Activated CD8-positive, alpha-beta T cell treated with anti-CD3 and anti-CD28 coated beads for 36 hours (primary cell): ENCODE measurements at regions not wholly inside any gene's neighbourhood (a gene's known extent, or its start where the extent isn't known, plus 50 kb on each side); places are given as distances from the start of the nearest gene placed in this dataset.

ENCODE experiments used
- ATAC-seq: fragments of 200-7000 bp; cut with Tn5 transposase; one replicate; pipeline ENCODE4 v1.10.0; 2021; ENCODE audit warnings: mild to moderate bottlenecking, moderate library complexity
- CTCF ChIA-PET: fragments of 350-600 bp; sonication (Branson Sonifier 250); formaldehyde crosslinking; loops from one replicate; lab custom pipeline; 2021; ENCODE audit warnings: antibody characterized with exemption; lab: Charles Lee
- POLR2A ChIA-PET: fragments of 350-600 bp; sonication (Branson Sonifier 250); formaldehyde crosslinking; loops from one replicate; lab custom pipeline; 2021; ENCODE audit warnings: antibody characterized with exemption; lab: Charles Lee
- DNase-seq: peaks from one replicate; pipeline ENCODE4 v3.0.0-alpha.2; 2020
- H3K27ac Mint-ChIP-seq: one replicate; pipeline ENCODE4 v1.8.0; 2021; ENCODE audit warnings: mild to moderate bottlenecking, mixed read lengths
- H3K27me3 Mint-ChIP-seq: one replicate; pipeline ENCODE4 v1.8.0; 2021; ENCODE audit warnings: mixed read lengths
- H3K36me3 Mint-ChIP-seq: one replicate; pipeline ENCODE4 v1.8.0; 2021; ENCODE audit warnings: low read depth, mixed read lengths
- H3K4me1 Mint-ChIP-seq: one replicate; pipeline ENCODE4 v1.8.0; 2021; ENCODE audit warnings: low read depth, mixed read lengths
- H3K4me3 Mint-ChIP-seq: one replicate; pipeline ENCODE4 v1.8.0; 2021; ENCODE audit warnings: mild to moderate bottlenecking, moderate library complexity, mixed read lengths
- H3K9me3 Mint-ChIP-seq: one replicate; pipeline ENCODE4 v1.8.0; 2021; ENCODE audit warnings: mixed read lengths
- CTCF ChIP-seq: fragments of 200-600 bp; IDR thresholded peaks from one replicate; pipeline ENCODE4 v1.8.0; 2022; ENCODE audit warnings: antibody characterized with exemption, mild to moderate bottlenecking
- intact Hi-C: fragments of 100-400 bp; cut with micrococcal nuclease; formaldehyde crosslinking; loops from one replicate; pipeline ENCODE4 v1.10.0; 2022

- POLR2A ChIA-PET: no interaction called here
These were observed 237.1 kb upstream of the PROK2 start for GRCh38 chr3:72022027-72022426.

GRCh38 chr3:72021531-72021930 lies 236.6 kb upstream of the PROK2 start:
- POLR2A ChIA-PET: no interaction called here

More at GRCh38 chr3:72022027-72022426, 237.1 kb upstream of the PROK2 start:
- Mint-ChIP-seq H3K9me3 (peaks cover 7% of the 10 kb centered on the region), H3K36me3 (peaks cover 4% of the 10 kb centered on the region), H3K27me3 (no peaks in the 10 kb centered on the region), H3K27ac (no peak overlapping the region), H3K4me3 (no peak overlapping the region), H3K4me1 (peaks cover 8% of the 10 kb centered on the region)
- DNase-seq (no peak), ATAC-seq (no peak)
- intact Hi-C loops: no loop called here
- no peak for TF ChIP-seq CTCF
- CTCF ChIA-PET: no interaction called here

GRCh38 chr3:72018343-72018984 lies 233.5 kb upstream of the PROK2 start:
- CTCF ChIA-PET: interaction anchor here (1.1 to 1.2 kb wide), 2 partner anchors 11 to 143 kb away, joined by 4 to 6 read pairs; no protein-coding TSS in a partner anchor
- H3K4me3 Mint-ChIP-seq: no peak overlapping the region
- H3K9me3 Mint-ChIP-seq: no peaks in the 10 kb centered on the region
- TF ChIP-seq CTCF: no peak
- intact Hi-C loops: no loop called here
- ATAC-seq: no peak
- peaks cover 2% of the 10 kb centered on the region for H3K27me3 Mint-ChIP-seq
- peaks cover 13% of the 10 kb centered on the region for H3K4me1 Mint-ChIP-seq
- POLR2A ChIA-PET: no interaction called here
- no peak for DNase-seq
- H3K36me3 Mint-ChIP-seq: no peaks in the 10 kb centered on the region
- no peak overlapping the region for H3K27ac Mint-ChIP-seq

More at GRCh38 chr3:72021531-72021930, 236.6 kb upstream of the PROK2 start:
- DNase-seq (no peak), ATAC-seq (no peak)
- H3K4me1 Mint-ChIP-seq: peaks cover 8% of the 10 kb centered on the region
- H3K9me3 Mint-ChIP-seq: peaks cover 7% of the 10 kb centered on the region
- H3K4me3 Mint-ChIP-seq: no peak overlapping the region
- peaks cover 4% of the 10 kb centered on the region for H3K36me3 Mint-ChIP-seq
- TF ChIP-seq CTCF: no peak
- intact Hi-C loops: no loop called here
- H3K27ac Mint-ChIP-seq: no peak overlapping the region
- no peaks in the 10 kb centered on the region for H3K27me3 Mint-ChIP-seq
- CTCF ChIA-PET: no interaction called here

GRCh38 chr3:72017935-72018334 lies 233.0 kb upstream of the PROK2 start:
- Mint-ChIP-seq H3K9me3 (no peaks in the 10 kb centered on the region), H3K27me3 (peaks cover 2% of the 10 kb centered on the region), H3K27ac (no peak overlapping the region), H3K36me3 (no peaks in the 10 kb centered on the region), H3K4me3 (no peak overlapping the region), H3K4me1 (peaks cover 13% of the 10 kb centered on the region)
- POLR2A ChIA-PET: no interaction called here
- DNase-seq: no peak
- intact Hi-C loops: no loop called here
- CTCF ChIA-PET: interaction anchor here (1.2 kb wide), 1 partner anchor 143 kb away, joined by 6 read pairs; no protein-coding TSS in a partner anchor
- TF ChIP-seq CTCF: no peak
- no peak for ATAC-seq

- H3K9me3 Mint-ChIP-seq: no peaks in the 10 kb centered on the region
- peaks cover 13% of the 10 kb centered on the region for H3K4me1 Mint-ChIP-seq
- CTCF ChIA-PET: no interaction called here
- no peak overlapping the region for H3K4me3 Mint-ChIP-seq
- no peak for ATAC-seq
- no peaks in the 10 kb centered on the region for H3K36me3 Mint-ChIP-seq
- H3K27me3 Mint-ChIP-seq: peaks cover 2% of the 10 kb centered on the region
- DNase-seq: no peak
- intact Hi-C loops: no loop called here
- TF ChIP-seq CTCF: no peak
- H3K27ac Mint-ChIP-seq: no peak overlapping the region
- POLR2A ChIA-PET: no interaction called here
These were observed 232.4 kb upstream of the PROK2 start for GRCh38 chr3:72017311-72017710.
